ENCODE measurements at regions not wholly inside any gene's neighbourhood (a gene's known extent, or its start where the extent isn't known, plus 50 kb on each side); places are given as distances from the start of the nearest gene placed in this dataset.

GRCh38 chr20:17873410-17874270 is 95.0 kb downstream of the SNX5 start:
- no peaks in the 10 kb centered on the region for H3K9me3 ChIP-seq (ENCODE audit: control insufficient read depth in 5 of 5, low read length in 5 of 5)
- peak overlapping the region in 1 of 5 donors; percentile 23 for H3K4me3 ChIP-seq (ENCODE audit: low read depth in 1 of 5, low read length in 5 of 5)
- H3K9ac ChIP-seq (ENCODE audit: low read length in 5 of 5): no peak overlapping the region
- no peaks in the 10 kb centered on the region for H3K36me3 ChIP-seq (ENCODE audit: control insufficient read depth in 5 of 5, insufficient read depth in 5 of 5, low read length in 5 of 5)
- no peak overlapping the region for H3K27ac ChIP-seq (ENCODE audit: low read depth, low read length)
- peaks cover 15 to 61% (median 47%) of the 10 kb centered on the region in 5 donors for H3K4me1 ChIP-seq (ENCODE audit: control insufficient read depth in 5 of 5, insufficient read depth in 5 of 5, low read length in 5 of 5)
- no peaks in the 10 kb centered on the region for H3K27me3 ChIP-seq (ENCODE audit: control insufficient read depth in 5 of 5, insufficient read depth in 4 of 5, low read length in 5 of 5)

GRCh38 chr20:17872959-17873358 is 95.6 kb downstream of the SNX5 start:
- no peak overlapping the region for H3K9ac ChIP-seq (ENCODE audit: low read length in 5 of 5)
- H3K4me1 ChIP-seq (ENCODE audit: control insufficient read depth in 5 of 5, insufficient read depth in 5 of 5, low read length in 5 of 5): peaks cover 15 to 59% (median 43%) of the 10 kb centered on the region in 5 donors
- no peak overlapping the region for H3K27ac ChIP-seq (ENCODE audit: low read depth, low read length)

GRCh38 chr20:17872434-17872833 is 96.2 kb downstream of the SNX5 start:
- H3K36me3 ChIP-seq (ENCODE audit: control insufficient read depth in 5 of 5, insufficient read depth in 5 of 5, low read length in 5 of 5): no peaks in the 10 kb centered on the region

More at GRCh38 chr20:17872959-17873358, 95.6 kb downstream of the SNX5 start:
- Histone ChIP-seq H3K36me3 (ENCODE audit: control insufficient read depth in 5 of 5, insufficient read depth in 5 of 5, low read length in 5 of 5) (no peaks in the 10 kb centered on the region), H3K4me3 (ENCODE audit: low read depth in 1 of 5, low read length in 5 of 5) (no peak overlapping the region), H3K9me3 (ENCODE audit: control insufficient read depth in 5 of 5, low read length in 5 of 5) (no peaks in the 10 kb centered on the region), H3K27me3 (ENCODE audit: control insufficient read depth in 5 of 5, insufficient read depth in 4 of 5, low read length in 5 of 5) (no peaks in the 10 kb centered on the region)

GRCh38 chr20:17871886-17872285 is 96.7 kb downstream of the SNX5 start:
- H3K4me3 ChIP-seq (ENCODE audit: low read depth in 1 of 5, low read length in 5 of 5): no peak overlapping the region
- no peaks in the 10 kb centered on the region for H3K27me3 ChIP-seq (ENCODE audit: control insufficient read depth in 5 of 5, insufficient read depth in 4 of 5, low read length in 5 of 5)
- peaks cover 18 to 69% (median 43%) of the 10 kb centered on the region in 5 donors for H3K4me1 ChIP-seq (ENCODE audit: control insufficient read depth in 5 of 5, insufficient read depth in 5 of 5, low read length in 5 of 5)
- no peaks in the 10 kb centered on the region for H3K36me3 ChIP-seq (ENCODE audit: control insufficient read depth in 5 of 5, insufficient read depth in 5 of 5, low read length in 5 of 5)
- H3K27ac ChIP-seq (ENCODE audit: low read depth, low read length): no peak overlapping the region
- H3K9me3 ChIP-seq (ENCODE audit: control insufficient read depth in 5 of 5, low read length in 5 of 5): no peaks in the 10 kb centered on the region
- no peak overlapping the region for H3K9ac ChIP-seq (ENCODE audit: low read length in 5 of 5)

More at GRCh38 chr20:17872434-17872833, 96.2 kb downstream of the SNX5 start:
- no peak overlapping the region for H3K4me3 ChIP-seq (ENCODE audit: low read depth in 1 of 5, low read length in 5 of 5)
- no peak overlapping the region for H3K9ac ChIP-seq (ENCODE audit: low read length in 5 of 5)
- no peaks in the 10 kb centered on the region for H3K9me3 ChIP-seq (ENCODE audit: control insufficient read depth in 5 of 5, low read length in 5 of 5)
- peaks cover 18 to 64% (median 43%) of the 10 kb centered on the region in 5 donors for H3K4me1 ChIP-seq (ENCODE audit: control insufficient read depth in 5 of 5, insufficient read depth in 5 of 5, low read length in 5 of 5)
- H3K27me3 ChIP-seq (ENCODE audit: control insufficient read depth in 5 of 5, insufficient read depth in 4 of 5, low read length in 5 of 5): no peaks in the 10 kb centered on the region
- no peak overlapping the region for H3K27ac ChIP-seq (ENCODE audit: low read depth, low read length)

GRCh38 chr20:17871181-17871580 is 97.4 kb downstream of the SNX5 start:
- Histone ChIP-seq H3K4me1 (ENCODE audit: control insufficient read depth in 5 of 5, insufficient read depth in 5 of 5, low read length in 5 of 5) (peaks cover 18 to 69% (median 40%) of the 10 kb centered on the region in 5 donors), H3K9ac (ENCODE audit: low read length in 5 of 5) (no peak overlapping the region), H3K9me3 (ENCODE audit: control insufficient read depth in 5 of 5, low read length in 5 of 5) (no peaks in the 10 kb centered on the region), H3K27me3 (ENCODE audit: control insufficient read depth in 5 of 5, insufficient read depth in 4 of 5, low read length in 5 of 5) (no peaks in the 10 kb centered on the region), H3K36me3 (ENCODE audit: control insufficient read depth in 5 of 5, insufficient read depth in 5 of 5, low read length in 5 of 5) (no peaks in the 10 kb centered on the region), H3K4me3 (ENCODE audit: low read depth in 1 of 5, low read length in 5 of 5) (no peak overlapping the region), H3K27ac (ENCODE audit: low read depth, low read length) (no peak overlapping the region)

- Histone ChIP-seq H3K4me3 (ENCODE audit: low read depth in 1 of 5, low read length in 5 of 5) (peak overlapping the region; percentile 24 to 55 (median 41)), H3K9ac (ENCODE audit: low read length in 5 of 5) (peak overlapping the region in 1 of 5 donors; percentile 42), H3K4me1 (ENCODE audit: control insufficient read depth in 5 of 5, insufficient read depth in 5 of 5, low read length in 5 of 5) (peaks cover 9 to 59% (median 31%) of the 10 kb centered on the region in 5 donors), H3K36me3 (ENCODE audit: control insufficient read depth in 5 of 5, insufficient read depth in 5 of 5, low read length in 5 of 5) (no peaks in the 10 kb centered on the region), H3K9me3 (ENCODE audit: control insufficient read depth in 5 of 5, low read length in 5 of 5) (no peaks in the 10 kb centered on the region), H3K27me3 (ENCODE audit: control insufficient read depth in 5 of 5, insufficient read depth in 4 of 5, low read length in 5 of 5) (no peaks in the 10 kb centered on the region), H3K27ac (ENCODE audit: low read depth, low read length) (no peak overlapping the region)
Measured at GRCh38 chr20:17870086-17870740, 98.4 kb downstream of the SNX5 start.

GRCh38 chr20:17869295-17869994 is 99.1 kb downstream of the SNX5 start:
- Histone ChIP-seq H3K27me3 (ENCODE audit: control insufficient read depth in 5 of 5, insufficient read depth in 4 of 5, low read length in 5 of 5) (no peaks in the 10 kb centered on the region), H3K9ac (ENCODE audit: low read length in 5 of 5) (no peak overlapping the region), H3K9me3 (ENCODE audit: control insufficient read depth in 5 of 5, low read length in 5 of 5) (no peaks in the 10 kb centered on the region), H3K4me1 (ENCODE audit: control insufficient read depth in 5 of 5, insufficient read depth in 5 of 5, low read length in 5 of 5) (peaks cover 6 to 51% (median 23%) of the 10 kb centered on the region in 5 donors), H3K4me3 (ENCODE audit: low read depth in 1 of 5, low read length in 5 of 5) (peak overlapping the region in 3 of 5 donors; percentile 28 to 55 (median 41)), H3K27ac (ENCODE audit: low read depth, low read length) (no peak overlapping the region), H3K36me3 (ENCODE audit: control insufficient read depth in 5 of 5, insufficient read depth in 5 of 5, low read length in 5 of 5) (no peaks in the 10 kb centered on the region)

GRCh38 chr20:17868700-17869231 is 99.8 kb downstream of the SNX5 start:
- H3K9ac ChIP-seq (ENCODE audit: low read length in 5 of 5): no peak overlapping the region
- peaks cover 6 to 49% (median 21%) of the 10 kb centered on the region in 5 donors for H3K4me1 ChIP-seq (ENCODE audit: control insufficient read depth in 5 of 5, insufficient read depth in 5 of 5, low read length in 5 of 5)
- no peaks in the 10 kb centered on the region for H3K27me3 ChIP-seq (ENCODE audit: control insufficient read depth in 5 of 5, insufficient read depth in 4 of 5, low read length in 5 of 5)
- no peak overlapping the region for H3K4me3 ChIP-seq (ENCODE audit: low read depth in 1 of 5, low read length in 5 of 5)
- H3K36me3 ChIP-seq (ENCODE audit: control insufficient read depth in 5 of 5, insufficient read depth in 5 of 5, low read length in 5 of 5): no peaks in the 10 kb centered on the region
- H3K9me3 ChIP-seq (ENCODE audit: control insufficient read depth in 5 of 5, low read length in 5 of 5): no peaks in the 10 kb centered on the region
- H3K27ac ChIP-seq (ENCODE audit: low read depth, low read length): no peak overlapping the region

GRCh38 chr20:17868151-17868550 is 100.4 kb downstream of the SNX5 start:
- Histone ChIP-seq H3K36me3 (ENCODE audit: control insufficient read depth in 5 of 5, insufficient read depth in 5 of 5, low read length in 5 of 5) (no peaks in the 10 kb centered on the region), H3K4me3 (ENCODE audit: low read depth in 1 of 5, low read length in 5 of 5) (no peak overlapping the region), H3K27ac (ENCODE audit: low read depth, low read length) (no peak overlapping the region), H3K4me1 (ENCODE audit: control insufficient read depth in 5 of 5, insufficient read depth in 5 of 5, low read length in 5 of 5) (peaks cover 6 to 49% (median 20%) of the 10 kb centered on the region in 5 donors), H3K9ac (ENCODE audit: low read length in 5 of 5) (no peak overlapping the region), H3K9me3 (ENCODE audit: control insufficient read depth in 5 of 5, low read length in 5 of 5) (no peaks in the 10 kb centered on the region), H3K27me3 (ENCODE audit: control insufficient read depth in 5 of 5, insufficient read depth in 4 of 5, low read length in 5 of 5) (no peaks in the 10 kb centered on the region)

Data from subcutaneous abdominal adipose tissue (tissue), 5 donors.